NCI-H1048 (cell line): ENCODE measurements at regions not wholly inside any gene's neighbourhood (a gene's known extent, or its start where the extent isn't known, plus 50 kb on each side); places are given as distances from the start of the nearest gene placed in this dataset.
A peak's percentile ranks its signal among the peaks of the same experiment; 100 is the strongest.

Source experiments
- DNase-seq: peaks from one replicate; lab custom pipeline; 2025; lab: John Stamatoyannopoulos, UW

DNA sequence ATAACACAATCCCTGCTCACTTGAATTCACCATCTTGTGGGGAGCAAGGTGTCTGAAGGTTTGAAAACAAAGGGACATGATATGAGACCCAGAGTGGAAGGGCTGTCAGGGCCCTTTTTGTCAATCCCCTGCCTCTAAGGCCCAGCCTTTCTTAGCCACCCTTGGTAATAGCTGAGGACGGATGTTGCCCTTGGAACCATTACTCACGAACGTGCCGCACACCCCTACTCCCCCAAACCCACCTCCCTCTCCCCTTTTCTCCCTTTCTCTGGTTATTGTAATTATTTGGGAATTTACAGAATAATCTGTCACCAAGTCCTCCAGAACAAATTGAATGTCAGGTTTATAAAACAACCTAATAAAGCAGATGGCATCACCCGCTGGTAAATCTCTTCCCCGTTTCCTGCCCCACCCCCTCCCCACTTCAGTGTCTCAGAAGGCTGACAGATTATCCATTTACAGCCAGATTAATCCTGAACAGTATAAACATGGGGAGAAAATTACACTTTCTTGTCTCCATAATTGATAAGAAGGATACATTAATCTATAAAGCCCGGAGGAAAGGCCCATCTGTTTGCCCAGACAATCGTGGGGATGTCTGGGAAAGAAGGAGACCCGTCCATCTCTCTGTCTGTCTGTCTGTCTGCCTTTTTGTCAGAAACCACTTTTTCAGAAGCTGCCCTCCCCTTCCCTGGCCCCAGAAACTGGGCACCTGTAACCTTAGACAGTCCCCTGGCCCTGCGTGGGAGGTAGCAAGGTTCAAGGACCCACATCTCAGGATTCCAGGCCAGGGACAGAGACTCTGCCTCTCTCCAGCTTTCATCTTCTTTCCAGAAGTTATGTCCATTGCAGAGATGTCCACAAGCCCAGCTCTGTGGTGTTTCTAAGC, 60.6 kb upstream of the CD34 start:
- no peak for DNase-seq

DNA sequence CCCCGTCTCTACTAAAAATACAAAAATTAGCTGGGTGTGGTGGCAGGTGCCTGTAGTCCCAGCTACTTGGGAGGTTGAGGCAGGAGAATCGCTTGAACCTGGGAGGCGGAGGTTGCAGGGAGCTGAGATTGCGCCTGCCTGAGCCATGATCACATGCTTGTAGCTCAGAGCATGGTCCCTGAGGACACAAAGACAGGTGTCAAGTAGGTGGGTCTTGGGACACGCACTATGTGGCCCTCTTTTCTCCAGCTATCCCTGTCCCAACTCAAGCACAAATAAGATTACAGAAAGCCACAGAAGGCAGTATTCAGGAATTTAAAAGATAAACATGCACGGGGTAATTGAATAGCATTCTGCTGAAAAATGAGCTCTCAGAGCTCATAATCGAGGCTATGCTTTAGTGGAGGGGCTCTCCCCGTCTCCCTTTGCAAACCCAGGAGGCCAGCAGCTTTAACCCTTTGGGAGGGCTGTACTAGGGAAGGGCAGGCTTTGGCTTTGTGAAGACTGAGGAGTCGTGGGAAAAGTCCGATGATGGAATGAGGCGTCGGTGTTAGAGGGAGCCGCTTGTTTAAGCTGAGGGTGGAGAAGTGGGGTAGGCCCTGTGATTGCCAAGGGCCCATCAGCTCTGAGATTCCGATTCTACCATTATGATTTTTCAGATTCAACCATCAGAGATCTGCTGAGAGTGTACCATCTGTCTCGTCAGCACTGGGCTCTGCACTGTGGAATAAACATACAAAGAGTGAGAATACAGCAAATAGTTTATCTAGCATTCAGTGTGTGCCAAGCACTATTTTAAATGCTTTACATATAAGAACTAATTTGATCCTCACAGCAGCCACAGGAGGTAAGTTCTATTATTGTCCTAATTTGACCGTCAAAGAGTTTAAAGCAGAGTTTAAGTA, 59.7 kb upstream of the CD34 start:
- DNase-seq: no peak

DNA sequence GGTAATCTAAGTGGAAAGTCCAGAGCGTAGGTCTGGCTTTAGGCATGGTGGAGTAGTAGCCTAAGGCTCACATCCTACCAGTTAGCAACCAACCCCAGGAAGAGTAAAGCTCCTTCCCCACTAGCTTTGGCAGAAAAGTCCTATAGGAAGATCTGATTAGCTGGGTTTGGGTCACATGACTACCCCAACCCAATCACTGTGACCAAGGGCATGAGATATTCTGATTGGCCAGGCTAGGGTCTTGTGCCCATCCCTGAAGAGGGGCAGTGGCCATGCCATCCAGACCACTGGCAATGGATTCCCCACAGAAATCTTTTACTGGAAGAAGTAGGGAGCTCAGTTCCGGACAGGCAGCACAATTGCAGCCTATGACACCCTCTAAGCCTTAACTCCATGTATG, 58.6 kb upstream of the CD34 start:
- no peak for DNase-seq

DNA sequence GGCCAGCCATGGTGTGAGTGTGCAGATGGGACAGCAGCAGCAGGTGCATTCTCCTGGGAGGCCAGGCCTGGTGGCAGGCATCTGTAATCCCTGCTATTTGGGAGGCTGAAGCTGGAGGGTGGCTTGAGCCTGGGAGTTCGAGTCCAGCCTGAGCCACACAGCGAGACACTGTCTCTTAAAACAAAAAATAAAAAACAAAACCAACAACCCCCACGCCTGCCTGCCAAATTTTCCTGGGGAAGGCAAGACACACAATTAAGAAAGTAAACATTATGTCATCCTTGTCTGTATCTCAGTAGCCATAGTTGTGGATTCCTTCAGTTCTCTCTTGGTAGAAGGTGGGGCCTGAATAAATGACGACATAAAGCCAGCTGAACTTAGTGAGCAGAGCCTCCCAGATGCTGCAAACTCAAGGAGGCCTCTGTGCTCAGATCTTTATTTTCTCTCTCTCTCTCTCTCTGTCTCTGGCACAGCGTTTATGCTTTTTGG, 57.6 kb upstream of the CD34 start:
- DNase-seq: no peak

DNA sequence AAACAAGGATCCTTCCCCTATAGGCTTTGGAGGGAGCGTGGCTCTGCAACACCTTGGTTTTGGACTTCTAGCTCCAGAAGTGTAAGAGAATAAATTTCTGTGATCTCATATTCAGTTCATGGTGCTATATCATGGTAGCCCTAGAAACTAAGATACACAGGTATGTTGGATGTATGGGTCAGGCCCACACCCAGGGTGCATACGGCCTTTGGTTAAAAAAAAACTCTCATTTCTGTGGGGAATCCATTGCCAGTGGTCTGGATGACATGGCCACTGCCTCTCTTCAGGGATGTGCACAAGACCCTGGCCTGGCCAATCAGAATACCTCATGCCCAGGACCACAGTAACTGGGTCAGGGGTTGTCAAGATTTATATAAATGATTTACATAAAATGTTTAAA, 56.8 kb upstream of the CD34 start:
- DNase-seq: no peak

DNA sequence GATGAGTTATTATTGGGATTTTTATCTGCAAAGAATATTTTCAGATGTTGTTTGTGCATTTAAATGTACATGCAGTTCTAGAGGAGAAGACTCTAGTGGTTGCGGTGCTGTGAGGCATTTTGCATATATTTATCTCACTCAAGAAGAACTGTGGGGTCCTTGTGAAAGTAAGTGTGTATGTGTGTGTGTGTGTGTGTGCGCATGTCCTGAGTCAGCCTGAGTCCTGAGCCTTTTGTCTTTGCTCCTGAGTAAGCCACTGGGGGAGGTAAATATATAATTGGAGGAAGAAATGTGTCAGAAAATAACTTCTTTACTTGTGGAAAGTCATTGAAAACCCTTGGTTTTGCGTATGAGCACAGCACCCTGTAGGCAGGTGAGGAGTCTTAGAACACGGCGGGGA, 55.6 kb upstream of the CD34 start:
- no peak for DNase-seq

DNA sequence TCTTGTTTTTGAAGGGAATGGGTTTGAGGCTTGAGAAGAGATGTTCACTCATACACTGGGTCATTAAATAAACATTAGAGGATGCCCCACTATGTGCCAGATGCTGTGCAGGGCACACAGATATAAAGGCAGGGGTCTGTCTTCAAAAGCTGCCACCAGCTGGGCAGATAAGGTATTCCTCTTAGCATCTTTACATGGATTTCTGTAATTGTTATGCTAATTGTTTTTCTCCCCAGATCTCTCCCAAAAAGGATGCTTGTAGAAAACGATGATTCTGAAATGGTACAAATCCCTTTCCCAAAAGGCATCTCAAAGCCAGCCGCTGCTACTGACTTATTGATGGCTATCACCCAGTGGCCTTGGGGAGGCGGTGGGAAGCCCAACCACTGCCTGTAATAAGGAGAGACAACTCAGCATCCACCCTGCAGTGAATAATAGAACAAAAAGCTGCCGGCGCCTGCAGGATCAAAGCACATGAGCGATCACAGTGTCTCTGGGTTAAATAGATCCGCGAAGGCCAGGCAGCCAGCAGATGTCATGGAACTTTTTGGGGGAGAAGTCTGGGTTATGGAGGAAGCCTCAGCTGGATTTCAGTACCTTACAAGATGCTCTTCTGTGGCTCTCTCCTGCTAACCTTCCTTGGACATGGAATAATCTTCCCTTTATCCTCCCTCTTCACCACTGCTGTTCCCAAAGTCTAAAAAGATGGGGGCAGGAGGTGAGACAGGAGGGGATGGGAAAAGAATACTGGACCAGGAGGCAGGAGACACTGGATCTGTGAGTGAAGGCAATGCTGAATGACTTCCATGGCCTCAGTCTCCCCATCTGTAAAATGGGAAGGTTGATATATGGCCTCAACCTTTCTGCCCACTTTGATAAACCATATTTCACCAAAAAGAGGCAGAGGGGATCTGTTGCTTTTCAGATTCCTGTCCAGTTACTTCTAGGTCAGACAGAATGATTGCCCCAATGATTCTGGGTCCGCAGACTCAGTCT, 54.8 kb upstream of the CD34 start:
- no peak for DNase-seq

DNA sequence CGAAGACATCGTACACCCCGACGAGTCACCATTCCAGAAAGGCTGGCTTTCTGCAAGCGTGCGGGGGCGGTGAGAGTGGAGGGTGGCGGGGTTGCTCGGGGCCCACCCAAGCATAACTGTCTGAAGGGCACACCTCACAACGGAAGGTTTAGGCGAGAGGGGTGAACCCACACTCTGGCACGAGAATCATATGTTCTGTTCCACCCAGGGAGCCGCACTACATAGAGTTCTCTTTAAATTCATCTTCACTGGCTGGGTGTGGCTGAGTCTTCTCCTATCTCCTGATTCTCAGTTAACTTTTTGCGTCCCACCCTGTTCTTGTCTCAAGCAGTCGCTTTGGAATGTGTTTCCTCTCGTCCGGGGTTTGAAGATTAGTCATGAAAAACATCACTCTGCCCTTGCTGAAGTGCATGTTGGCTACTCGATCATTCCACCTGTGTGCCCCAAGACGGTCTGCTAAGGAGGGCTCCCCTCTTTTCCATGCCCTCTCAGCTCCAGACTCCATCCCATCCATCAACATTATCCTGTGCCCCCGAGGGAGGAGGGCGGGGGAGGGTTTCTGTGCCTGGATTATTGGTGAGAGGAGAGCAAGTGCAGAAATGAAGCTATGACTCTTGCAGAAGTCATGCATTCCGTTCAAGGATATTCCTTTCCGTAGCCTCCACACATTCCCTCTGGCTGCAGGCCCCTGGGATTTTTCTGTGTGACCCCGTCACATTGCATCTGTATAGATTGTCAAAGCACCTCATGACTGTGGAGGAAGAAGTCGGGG, 53.5 kb upstream of the CD34 start:
- DNase-seq: no peak

DNA sequence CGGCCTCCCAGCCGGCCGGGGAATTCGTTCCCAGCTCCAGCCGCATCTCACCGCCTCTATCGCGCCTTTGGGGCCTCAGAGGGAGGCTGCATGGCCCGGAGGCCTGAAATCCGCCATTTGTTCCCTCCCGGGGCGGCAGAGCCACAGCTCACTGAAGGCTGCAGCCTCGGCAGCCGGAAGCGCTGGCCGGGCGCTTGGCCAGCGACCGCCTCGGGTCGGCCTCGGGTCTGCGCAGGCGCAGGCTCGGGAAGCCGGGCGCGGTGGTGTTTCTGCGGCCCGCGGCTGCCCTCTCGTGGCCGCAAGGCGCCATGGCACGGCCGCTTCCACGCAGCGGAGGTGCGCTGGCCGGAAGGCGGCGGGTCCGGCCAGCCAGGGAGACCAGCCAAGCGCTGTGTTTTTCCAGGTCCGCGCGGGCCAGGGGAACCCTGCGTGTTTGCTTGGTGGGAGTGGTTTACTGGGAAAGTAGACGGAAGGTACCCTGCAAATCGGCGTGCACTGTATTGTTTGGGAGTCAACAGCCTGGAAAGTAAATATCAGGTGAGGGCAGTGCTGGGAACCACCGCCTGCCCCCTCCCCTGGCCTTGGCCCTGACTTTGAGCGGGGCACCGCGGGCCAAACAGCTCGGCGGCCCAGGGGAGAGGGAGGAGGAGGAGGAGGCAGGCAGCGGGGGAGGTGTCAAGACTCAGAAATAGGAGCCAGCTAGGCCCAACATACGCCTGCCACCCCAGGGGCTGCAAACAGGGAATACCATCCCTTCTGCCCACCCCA, 52.7 kb upstream of the CD34 start:
- peak; percentile 83 for DNase-seq

DNA sequence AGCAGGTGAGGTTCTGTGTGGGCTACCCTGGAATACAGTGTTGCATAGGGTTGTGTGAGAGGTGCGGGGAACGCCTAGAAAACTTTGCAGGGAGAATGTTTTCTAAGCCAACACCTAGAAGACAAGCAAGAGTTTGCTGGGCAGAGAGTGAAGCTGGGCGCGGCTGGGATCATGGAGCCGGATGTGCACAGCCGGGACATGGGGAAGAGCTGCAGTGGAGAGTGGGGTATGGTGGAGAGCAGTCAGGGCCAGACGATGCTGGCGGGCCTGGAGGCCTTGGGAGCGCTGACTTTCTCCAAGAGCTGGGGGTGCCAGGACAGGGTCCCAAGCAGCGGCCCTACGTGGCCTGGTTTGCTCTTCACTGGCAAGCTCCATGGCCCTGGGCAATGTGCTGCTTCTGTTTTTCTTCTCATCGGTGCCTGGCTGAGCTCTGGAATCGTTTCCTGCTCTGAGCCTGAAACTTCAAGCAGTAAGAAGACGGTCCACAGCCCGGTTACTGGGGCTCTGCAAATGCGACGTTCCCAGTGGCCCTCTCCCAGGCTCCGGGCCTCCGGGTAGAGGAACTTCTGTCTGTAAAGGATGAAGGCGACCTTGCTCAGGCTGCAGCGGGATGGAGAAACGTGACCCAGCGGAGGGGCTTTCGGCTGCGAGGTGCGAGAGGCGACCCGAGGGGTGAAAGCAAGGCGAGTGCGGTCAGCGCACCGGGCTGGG, 51.9 kb upstream of the CD34 start:
- DNase-seq: no peak
